ENCODE measurements at regions not wholly inside any gene's neighbourhood (a gene's known extent, or its start where the extent isn't known, plus 50 kb on each side); places are given as distances from the start of the nearest gene placed in this dataset.

DNA sequence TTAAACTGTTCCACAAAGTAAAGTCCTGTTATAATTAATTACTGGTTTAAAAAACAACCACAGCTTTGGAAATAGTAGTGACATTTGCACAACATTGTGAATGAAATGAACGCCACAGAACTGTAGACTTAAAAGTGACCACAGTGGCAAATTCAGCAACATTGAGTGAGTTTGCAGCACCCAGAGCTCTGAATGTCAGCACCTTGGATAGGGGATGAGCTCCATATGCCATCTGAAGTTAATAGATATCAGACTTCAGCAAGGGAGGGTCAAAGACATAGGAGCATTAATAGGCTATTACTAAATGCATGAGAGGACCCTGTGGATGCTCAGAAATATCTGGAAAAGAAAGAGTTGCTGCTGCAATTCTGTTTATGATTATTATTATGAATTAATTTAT is 55.3 kb upstream of the KCNIP4 start:
- no peak for DNase-seq

Measured in CD4-positive, alpha-beta T cell treated with Interleukin-17A for 1 hour (primary cell).